T-helper 22 cell (primary cell): ENCODE measurements at regions not wholly inside any gene's neighbourhood (a gene's known extent, or its start where the extent isn't known, plus 50 kb on each side); places are given as distances from the start of the nearest gene placed in this dataset.

Experiments used
- DNase-seq: peaks from one replicate; pipeline ENCODE4 v3.0.0-alpha.2; 2020; ENCODE audit warnings: low read depth

- DNase-seq: peak; percentile 25
These were observed 1395.8 kb downstream of the EFNB2 start for GRCh38 chr13:105139380-105140285.

- DNase-seq: no peak
These were observed 1396.4 kb downstream of the EFNB2 start for GRCh38 chr13:105139048-105139379.

GRCh38 chr13:105135852-105136615 lies 1399.4 kb downstream of the EFNB2 start:
- no peak for DNase-seq

GRCh38 chr13:105127732-105128131 lies 1407.7 kb downstream of the EFNB2 start:
- no peak for DNase-seq

GRCh38 chr13:105121221-105121620 lies 1414.2 kb downstream of the EFNB2 start:
- no peak for DNase-seq

- DNase-seq: no peak
These were observed 1417.0 kb downstream of the EFNB2 start for GRCh38 chr13:105118426-105118985.

GRCh38 chr13:105116966-105117365 lies 1418.5 kb downstream of the EFNB2 start:
- no peak for DNase-seq

GRCh38 chr13:105112561-105112960 lies 1422.9 kb downstream of the EFNB2 start:
- no peak for DNase-seq

GRCh38 chr13:105107781-105108180 lies 1427.7 kb downstream of the EFNB2 start:
- no peak for DNase-seq

- no peak for DNase-seq
These were observed 1430.0 kb downstream of the EFNB2 start for GRCh38 chr13:105105471-105105870.

GRCh38 chr13:105097521-105097920 lies 1437.9 kb downstream of the EFNB2 start:
- no peak for DNase-seq

- DNase-seq: no peak
These were observed 1445.4 kb downstream of the EFNB2 start for GRCh38 chr13:105089858-105090643.

GRCh38 chr13:105087945-105088344 lies 1447.5 kb downstream of the EFNB2 start:
- no peak for DNase-seq

- DNase-seq: no peak
These were observed 1450.5 kb downstream of the EFNB2 start for GRCh38 chr13:105084931-105085330.

- no peak for DNase-seq
These were observed 1451.5 kb downstream of the EFNB2 start for GRCh38 chr13:105083992-105084391.

- no peak for DNase-seq
These were observed 1460.7 kb downstream of the EFNB2 start for GRCh38 chr13:105074755-105075154.

GRCh38 chr13:105073041-105073440 lies 1462.4 kb downstream of the EFNB2 start:
- DNase-seq: no peak

- no peak for DNase-seq
These were observed 1465.0 kb downstream of the EFNB2 start for GRCh38 chr13:105070452-105070851.

- DNase-seq: no peak
These were observed 1466.4 kb downstream of the EFNB2 start for GRCh38 chr13:105069106-105069505.

- no peak for DNase-seq
These were observed 1471.8 kb downstream of the EFNB2 start for GRCh38 chr13:105063676-105064075.

GRCh38 chr13:105059786-105060185 lies 1475.7 kb downstream of the EFNB2 start:
- DNase-seq: no peak

GRCh38 chr13:105058517-105058916 lies 1476.9 kb downstream of the EFNB2 start:
- DNase-seq: no peak
